CD14-positive monocyte (primary cell): ENCODE measurements at regions not wholly inside any gene's neighbourhood (a gene's known extent, or its start where the extent isn't known, plus 50 kb on each side); places are given as distances from the start of the nearest gene placed in this dataset.

Experiments
- DNase-seq, 3 donors: peaks; one replicate each; pipeline ENCODE4 v3.0.0-alpha.2; 2011 to 2022
- H2AFZ ChIP-seq: 2 replicates; pipeline ENCODE4 v1.6.0; 2012; ENCODE audit warnings: mild to moderate bottlenecking, low read depth, low read length, inconsistent platforms; ENCODE audit not compliant: insufficient read depth, poor library complexity, severe bottlenecking
- H3K27ac ChIP-seq, 2 donors: 1 replicate in 1 of 2; 2 replicates in 1 of 2; pipeline ENCODE4 v1.5.1; 2012 to 2013; ENCODE audit warnings: low read length in 2 of 2, control low read depth in 1 of 2, inconsistent platforms in 1 of 2, low read depth in 1 of 2, mild to moderate bottlenecking in 1 of 2
- H3K27me3 ChIP-seq, 2 donors: one replicate each; pipeline versions ENCODE4 v1.6.0 to v1.6.1; 2011 to 2013; ENCODE audit warnings: low read length in 2 of 2; ENCODE audit not compliant: control insufficient read depth in 2 of 2, insufficient read depth in 2 of 2
- H3K36me3 ChIP-seq, 2 donors: replicated peaks in 1 of 2; 1 replicate in 1 of 2; 2 replicates in 1 of 2; pipeline versions ENCODE4 v1.5.1 to v1.6.1; 2012 to 2013; ENCODE audit warnings: low read length in 2 of 2, control low read depth in 1 of 2, inconsistent platforms in 1 of 2, mild to moderate bottlenecking in 1 of 2; ENCODE audit not compliant: insufficient read depth in 2 of 2, control insufficient read depth in 1 of 2
- H3K4me1 ChIP-seq, 2 donors: 1 replicate in 1 of 2; 2 replicates in 1 of 2; pipeline versions ENCODE4 v1.5.1 to v1.6.1; 2012 to 2013; ENCODE audit warnings: low read length in 2 of 2, control low read depth in 1 of 2, inconsistent platforms in 1 of 2, mild to moderate bottlenecking in 1 of 2, moderate library complexity in 1 of 2; ENCODE audit not compliant: insufficient read depth in 2 of 2, control insufficient read depth in 1 of 2
- H3K4me2 ChIP-seq: replicated peaks from 2 replicates; pipeline ENCODE3; 2012; ENCODE audit warnings: low read length, moderate library complexity, mild to moderate bottlenecking; ENCODE audit not compliant: poor library complexity, severe bottlenecking; ENCODE audit errors: extremely low read depth
- H3K4me3 ChIP-seq, 3 experiments: fragments of 200-600 bp in 1 of 3; sonication (generic) in 1 of 3; replicated peaks in 1 of 3; 1 replicate in 2 of 3; 2 replicates in 1 of 3; pipeline ENCODE4 v1.5.1; 2011 to 2013; ENCODE audit warnings: low read length in 3 of 3, mild to moderate bottlenecking in 3 of 3, control low read depth in 2 of 3, low read depth in 2 of 3, inconsistent platforms in 1 of 3, moderate library complexity in 1 of 3
- H3K79me2 ChIP-seq: 2 replicates; pipeline ENCODE4 v1.6.0; 2012; ENCODE audit warnings: mild to moderate bottlenecking, control low read depth, inconsistent platforms, low read length, moderate library complexity; ENCODE audit not compliant: insufficient read depth
- H3K9ac ChIP-seq: 2 replicates; pipeline ENCODE4 v1.6.0; 2017; ENCODE audit warnings: low read length, mild to moderate bottlenecking; ENCODE audit not compliant: insufficient read depth, poor library complexity, severe bottlenecking
- H3K9me3 ChIP-seq, 2 donors: replicated peaks in 1 of 2; 1 replicate in 1 of 2; 2 replicates in 1 of 2; pipeline versions ENCODE4 v1.5.1 to v1.6.1; 2012 to 2013; ENCODE audit warnings: low read length in 2 of 2, control low read depth in 1 of 2; ENCODE audit not compliant: control insufficient read depth in 1 of 2, insufficient read depth in 1 of 2
- H4K20me1 ChIP-seq: 2 replicates; pipeline ENCODE4 v1.6.0; 2012; ENCODE audit warnings: mild to moderate bottlenecking, low read length, control low read depth, moderate library complexity; ENCODE audit not compliant: insufficient read depth
- H3K27ac Mint-ChIP-seq, 7 donors: one replicate each; pipeline ENCODE4 v1.8.0; 2020; ENCODE audit warnings: mild to moderate bottlenecking in 7 of 7, mixed read lengths in 7 of 7, moderate library complexity in 6 of 7, inconsistent platforms in 2 of 7
- H3K27me3 Mint-ChIP-seq, 3 donors: one replicate each; pipeline ENCODE4 v1.8.0; 2021 to 2022; ENCODE audit warnings: low read depth in 3 of 3, mild to moderate bottlenecking in 3 of 3, mixed read lengths in 3 of 3, moderate library complexity in 3 of 3, inconsistent platforms in 1 of 3
- H3K36me3 Mint-ChIP-seq, 2 donors: one replicate each; pipeline ENCODE4 v1.8.0; 2020; ENCODE audit warnings: mixed read lengths in 2 of 2, inconsistent platforms in 1 of 2, mild to moderate bottlenecking in 1 of 2
- H3K4me1 Mint-ChIP-seq: one replicate; pipeline ENCODE4 v1.8.0; 2020; ENCODE audit warnings: mild to moderate bottlenecking, mixed read lengths
- H3K4me3 Mint-ChIP-seq, 2 donors: one replicate each; pipeline ENCODE4 v1.8.0; 2020; ENCODE audit warnings: mild to moderate bottlenecking in 2 of 2, mixed read lengths in 2 of 2, moderate library complexity in 1 of 2
- H3K9me3 Mint-ChIP-seq, 7 donors: one replicate each; pipeline ENCODE4 v1.8.0; 2020 to 2022; ENCODE audit warnings: mixed read lengths in 7 of 7, mild to moderate bottlenecking in 6 of 7, moderate library complexity in 6 of 7, inconsistent platforms in 2 of 7
- WGBS: methylation state at CpG from one replicate; pipeline ENCODE4 v1.1.5; 2013; ENCODE audit warnings: missing lambda C conversion rate; ENCODE audit not compliant: insufficient coverage; 5-methylcytosine and 5-hydroxymethylcytosine counted together
- intact Hi-C, 2 donors: fragments of 100-400 bp; cut with micrococcal nuclease; formaldehyde crosslinking; loops; one replicate each; pipeline versions ENCODE4 v1.15.0 to v1.15.1; 2023
- TF ChIP-seq, protein P1 (sequence below): fragments of 200-600 bp; IDR thresholded peaks from one replicate; pipeline ENCODE4 v1.8.0; 2022; ENCODE audit warnings: antibody characterized with exemption, mild to moderate bottlenecking

DNA sequence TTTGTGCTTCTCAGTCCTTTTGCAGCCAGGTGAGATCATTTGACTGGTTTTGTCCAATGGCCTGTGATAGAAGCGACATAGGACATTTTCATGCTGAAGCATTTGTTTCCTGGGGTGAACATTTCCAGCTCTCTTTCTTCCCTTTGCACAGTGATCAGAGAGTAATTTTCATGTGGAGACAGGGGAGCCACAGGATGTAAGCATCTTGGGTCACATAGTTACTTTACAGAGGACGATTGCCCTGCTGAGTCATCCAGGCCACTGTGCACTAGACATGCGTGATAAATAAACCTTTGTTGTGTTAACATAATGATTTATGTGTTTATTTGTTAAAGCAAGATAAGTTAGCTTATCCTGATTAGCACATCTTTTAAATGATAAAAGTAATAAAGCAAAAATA is 263.5 kb upstream of the CCDC179 start:
- H3K27ac Mint-ChIP-seq, result no peak overlapping the region
- WGBS, result no CpG with 5 or more reads among the region's 3 CpGs
- TF ChIP-seq, protein P1, sequence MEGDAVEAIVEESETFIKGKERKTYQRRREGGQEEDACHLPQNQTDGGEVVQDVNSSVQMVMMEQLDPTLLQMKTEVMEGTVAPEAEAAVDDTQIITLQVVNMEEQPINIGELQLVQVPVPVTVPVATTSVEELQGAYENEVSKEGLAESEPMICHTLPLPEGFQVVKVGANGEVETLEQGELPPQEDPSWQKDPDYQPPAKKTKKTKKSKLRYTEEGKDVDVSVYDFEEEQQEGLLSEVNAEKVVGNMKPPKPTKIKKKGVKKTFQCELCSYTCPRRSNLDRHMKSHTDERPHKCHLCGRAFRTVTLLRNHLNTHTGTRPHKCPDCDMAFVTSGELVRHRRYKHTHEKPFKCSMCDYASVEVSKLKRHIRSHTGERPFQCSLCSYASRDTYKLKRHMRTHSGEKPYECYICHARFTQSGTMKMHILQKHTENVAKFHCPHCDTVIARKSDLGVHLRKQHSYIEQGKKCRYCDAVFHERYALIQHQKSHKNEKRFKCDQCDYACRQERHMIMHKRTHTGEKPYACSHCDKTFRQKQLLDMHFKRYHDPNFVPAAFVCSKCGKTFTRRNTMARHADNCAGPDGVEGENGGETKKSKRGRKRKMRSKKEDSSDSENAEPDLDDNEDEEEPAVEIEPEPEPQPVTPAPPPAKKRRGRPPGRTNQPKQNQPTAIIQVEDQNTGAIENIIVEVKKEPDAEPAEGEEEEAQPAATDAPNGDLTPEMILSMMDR, result no peak

DNA sequence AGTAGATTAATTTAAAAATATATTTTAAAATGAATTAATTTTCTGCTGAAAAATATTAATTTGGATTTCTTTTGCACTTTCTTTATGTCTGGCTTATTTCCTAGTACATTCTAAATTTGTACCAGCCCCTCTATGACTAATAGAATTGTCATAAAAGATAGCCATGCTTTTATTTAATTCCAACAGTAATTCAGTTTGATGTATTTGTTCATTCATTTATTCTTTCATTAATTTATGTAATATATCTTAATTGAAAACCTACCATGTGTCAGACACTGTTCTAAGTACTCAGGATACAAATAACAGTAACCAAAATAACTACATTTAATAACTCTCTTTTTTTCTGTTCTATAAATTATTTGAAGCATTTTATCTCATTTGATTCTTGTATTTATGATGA is 264.0 kb upstream of the CCDC179 start:
- intact Hi-C loops, result no loop called here
- Histone ChIP-seq H3K79me2 (no peaks in the 10 kb centered on the region), H3K27me3 (no peaks in the 10 kb centered on the region), H3K4me3 (no peak overlapping the region), H3K27ac (no peak overlapping the region), H3K36me3 (no peaks in the 10 kb centered on the region), H4K20me1 (no peaks in the 10 kb centered on the region), H3K4me1 (no peaks in the 10 kb centered on the region), H3K9me3 (no peaks in the 10 kb centered on the region), H3K4me2 (no peak overlapping the region), H2AFZ (no peak overlapping the region), H3K9ac (no peak overlapping the region)
- Mint-ChIP-seq H3K27me3 (peaks cover 0 to 2% (median 0%) of the 10 kb centered on the region in 3 donors), H3K4me3 (no peak overlapping the region), H3K36me3 (no peaks in the 10 kb centered on the region), H3K9me3 (peaks cover 0 to 10% (median 1%) of the 10 kb centered on the region in 7 donors), H3K27ac (no peak overlapping the region), H3K4me1 (no peaks in the 10 kb centered on the region)
- TF ChIP-seq, protein P1, result no peak
- DNase-seq, result no peak

More for the DNA sequence above, 263.5 kb upstream of the CCDC179 start:
- H2AFZ ChIP-seq, result no peak overlapping the region
- no peak overlapping the region for H3K4me3 Mint-ChIP-seq
- no peaks in the 10 kb centered on the region for H3K36me3 ChIP-seq
- no peaks in the 10 kb centered on the region for H3K4me1 Mint-ChIP-seq
- DNase-seq, result no peak
- H3K27ac ChIP-seq, result no peak overlapping the region
- no peaks in the 10 kb centered on the region for H3K36me3 Mint-ChIP-seq
- intact Hi-C loops, result no loop called here
- no peak overlapping the region for H3K4me2 ChIP-seq
- no peak overlapping the region for H3K9ac ChIP-seq
- no peaks in the 10 kb centered on the region for H4K20me1 ChIP-seq
- H3K9me3 ChIP-seq, result no peaks in the 10 kb centered on the region
- H3K4me1 ChIP-seq, result no peaks in the 10 kb centered on the region
- H3K79me2 ChIP-seq, result no peaks in the 10 kb centered on the region
- peaks cover 0 to 10% (median 0%) of the 10 kb centered on the region in 7 donors for H3K9me3 Mint-ChIP-seq
- H3K27me3 ChIP-seq, result no peaks in the 10 kb centered on the region
- H3K27me3 Mint-ChIP-seq, result peaks cover 0 to 2% (median 0%) of the 10 kb centered on the region in 3 donors
- no peak overlapping the region for H3K4me3 ChIP-seq
